ENCODE measurements at regions not wholly inside any gene's neighbourhood (a gene's known extent, or its start where the extent isn't known, plus 50 kb on each side); places are given as distances from the start of the nearest gene placed in this dataset.

DNA sequence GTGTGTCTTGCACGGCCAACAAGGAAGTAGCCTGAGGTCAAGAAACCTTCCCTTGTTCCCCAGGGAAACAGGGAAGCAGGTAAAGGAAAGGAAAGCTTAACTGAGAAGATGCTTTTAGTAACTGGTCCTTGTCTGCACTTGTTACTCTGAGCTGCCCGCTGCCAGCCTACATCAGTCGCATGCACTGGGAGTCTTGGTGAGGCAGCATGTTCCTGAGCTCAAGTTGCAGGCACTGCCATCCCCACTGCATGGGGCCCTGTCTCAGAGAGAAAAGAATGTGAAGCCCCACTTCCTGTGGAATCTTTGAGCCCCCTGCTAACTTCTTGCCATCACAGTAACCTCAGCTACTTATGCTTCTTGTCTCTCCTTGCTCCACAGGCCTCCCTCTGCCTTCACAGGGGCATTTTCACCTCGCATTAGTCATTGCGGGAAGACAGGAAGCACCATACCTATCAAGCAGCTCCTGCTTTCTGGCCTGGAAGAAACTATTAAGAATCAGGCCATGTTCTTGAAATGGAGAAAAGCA lies 344.1 kb upstream of the ADAMTSL1 start:
- no peak overlapping the region for H3K4me3 ChIP-seq (ENCODE audit: insufficient read depth, low read depth, low read length)
- no peak for DNase-seq
- no peak overlapping the region for H3K27ac ChIP-seq (ENCODE audit: insufficient read depth, low read length)
- H3K14ac ChIP-seq (replicated peaks; ENCODE audit: low read depth, low read length): no peak overlapping the region
- no peak overlapping the region for H2BK5ac ChIP-seq (ENCODE audit: low read depth, low read length, poor library complexity, severe bottlenecking)
- H4K8ac ChIP-seq (ENCODE audit: low read depth in 2 of 2, low read length in 2 of 2): no peak overlapping the region
- H3K4ac ChIP-seq (ENCODE audit: low read depth, low read length): no peak overlapping the region
- H2AK9ac ChIP-seq (replicated peaks; ENCODE audit: low read depth, low read length, poor library complexity): no peak overlapping the region
- ChIA-PET POLR2A (ENCODE audit: unreplicated experiment) (no interaction called here), CTCF (interaction anchor here (0.7 to 0.9 kb wide), 2 partner anchors 13 to 18 kb away, joined by 3 read pairs; no protein-coding TSS in a partner anchor)
- no peaks in the 10 kb centered on the region for H3K36me3 ChIP-seq (ENCODE audit: control insufficient read depth, insufficient read depth, low read length)
- H3K9ac ChIP-seq (ENCODE audit: low read depth, low read length): no peak overlapping the region
- H3K4me2 ChIP-seq (ENCODE audit: low read depth, low read length): no peak overlapping the region
- dilution Hi-C loops (cut with HindIII; ENCODE audit: low sequenced_read_pairs, unreplicated experiment): no loop called here
- no peaks in the 10 kb centered on the region for H3K27me3 ChIP-seq (ENCODE audit: control insufficient read depth, insufficient read depth, low read length)
- no peaks in the 10 kb centered on the region for H3K9me3 ChIP-seq (ENCODE audit: control insufficient read depth, insufficient read depth, low read length)
- ATAC-seq (ENCODE audit: low read depth): no peak
- no peak overlapping the region for H4K91ac ChIP-seq (ENCODE audit: insufficient read depth, low read depth, low read length)
- no peak overlapping the region for H3K18ac ChIP-seq (ENCODE audit: low read depth, low read length)
- H2AFZ ChIP-seq (replicated peaks; ENCODE audit: low read length, poor library complexity): no peak overlapping the region
- H2BK15ac ChIP-seq (ENCODE audit: low read depth, low read length): no peak overlapping the region
- intact Hi-C loops (cut with micrococcal nuclease): no loop called here
- no peaks in the 10 kb centered on the region for H3K9me1 ChIP-seq (ENCODE audit: insufficient read depth, low read length)
- WGBS, 2 experiments (ENCODE audit: extremely low coverage in 2 of 2, insufficient read length in 1 of 2): 90% methylated on average over 2 of the region's 5 CpGs; no CpG with 5 or more reads in 1 of the 2 experiments
- H2AK5ac ChIP-seq (ENCODE audit: low read depth, low read length): no peak overlapping the region
- no peaks in the 10 kb centered on the region for H3K79me1 ChIP-seq (ENCODE audit: low read depth in 1 of 2, low read length in 2 of 2)
- H2BK20ac ChIP-seq (ENCODE audit: low read depth, low read length): no peak overlapping the region
- in situ Hi-C loops (cut with MboI; ENCODE audit: low sequenced_read_pairs): no loop called here
- TF ChIP-seq POLR2A (IDR thresholded peaks at IDR 0.05; ENCODE audit: low read depth, low read length) (no peak), RAD21 (IDR thresholded peaks at IDR 0.05; ENCODE audit: low read length) (no peak), MAZ (IDR thresholded peaks at IDR 0.05; ENCODE audit: borderline replicate concordance, low read depth, low read length) (no peak)
- H4K5ac ChIP-seq (ENCODE audit: low read depth, low read length): no peak overlapping the region
- no peak overlapping the region for H3K23ac ChIP-seq (ENCODE audit: low read depth, low read length)
- H4K20me1 ChIP-seq (ENCODE audit: insufficient read depth, low read length): no peaks in the 10 kb centered on the region
- no peak overlapping the region for H2BK120ac ChIP-seq (ENCODE audit: low read depth, low read length)
- no TSS peak for BruUV-seq (replicated peaks)
- H3K4me1 ChIP-seq (ENCODE audit: control insufficient read depth, insufficient read depth, low read length): no peaks in the 10 kb centered on the region
- no peak overlapping the region for H3K56ac ChIP-seq (ENCODE audit: extremely low read depth, insufficient read depth, low read length)
